OCI-LY1 (cell line): ENCODE measurements at regions not wholly inside any gene's neighbourhood (a gene's known extent, or its start where the extent isn't known, plus 50 kb on each side); places are given as distances from the start of the nearest gene placed in this dataset.

Experiments
- EZH2 ChIP-seq: fragments of 200-600 bp; sonication (generic), shearing (Covaris generic); IDR thresholded peaks from 2 replicates; pipeline ENCODE4 v1.8.0; 2017; ENCODE audit warnings: borderline replicate concordance, mixed run types, mild to moderate bottlenecking, antibody characterized with exemption, low read length, moderate library complexity, mixed read lengths
- TF ChIP-seq, protein P1 (sequence below): fragments of 200-600 bp; sonication (generic), shearing (Covaris generic); IDR thresholded peaks from 2 replicates; pipeline ENCODE4 v1.5.1; 2017; ENCODE audit warnings: mild to moderate bottlenecking, antibody characterized with exemption, low read length, moderate library complexity, mixed read lengths

DNA sequence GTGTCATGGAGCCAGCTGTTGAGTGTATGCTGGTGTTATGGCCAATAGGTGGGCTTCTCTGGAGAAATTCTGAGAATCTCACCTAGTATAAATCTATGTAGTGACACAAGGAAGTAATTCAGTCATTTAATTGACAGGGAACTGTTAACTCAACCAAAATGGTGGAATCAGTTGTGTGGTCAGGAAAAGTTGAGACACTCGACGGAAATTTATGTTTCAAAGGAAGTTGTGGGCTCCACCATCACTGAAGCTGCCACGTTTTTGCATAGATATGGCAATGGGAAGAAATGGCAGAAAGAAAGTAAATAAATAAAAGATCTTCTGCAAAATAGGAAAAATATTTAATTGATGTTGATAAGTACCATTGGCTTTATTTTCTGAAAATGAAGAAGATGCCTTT, 84.5 kb downstream of the ATP6V1G3 start:
- no peak for TF ChIP-seq EZH2
- TF ChIP-seq, protein P1, sequence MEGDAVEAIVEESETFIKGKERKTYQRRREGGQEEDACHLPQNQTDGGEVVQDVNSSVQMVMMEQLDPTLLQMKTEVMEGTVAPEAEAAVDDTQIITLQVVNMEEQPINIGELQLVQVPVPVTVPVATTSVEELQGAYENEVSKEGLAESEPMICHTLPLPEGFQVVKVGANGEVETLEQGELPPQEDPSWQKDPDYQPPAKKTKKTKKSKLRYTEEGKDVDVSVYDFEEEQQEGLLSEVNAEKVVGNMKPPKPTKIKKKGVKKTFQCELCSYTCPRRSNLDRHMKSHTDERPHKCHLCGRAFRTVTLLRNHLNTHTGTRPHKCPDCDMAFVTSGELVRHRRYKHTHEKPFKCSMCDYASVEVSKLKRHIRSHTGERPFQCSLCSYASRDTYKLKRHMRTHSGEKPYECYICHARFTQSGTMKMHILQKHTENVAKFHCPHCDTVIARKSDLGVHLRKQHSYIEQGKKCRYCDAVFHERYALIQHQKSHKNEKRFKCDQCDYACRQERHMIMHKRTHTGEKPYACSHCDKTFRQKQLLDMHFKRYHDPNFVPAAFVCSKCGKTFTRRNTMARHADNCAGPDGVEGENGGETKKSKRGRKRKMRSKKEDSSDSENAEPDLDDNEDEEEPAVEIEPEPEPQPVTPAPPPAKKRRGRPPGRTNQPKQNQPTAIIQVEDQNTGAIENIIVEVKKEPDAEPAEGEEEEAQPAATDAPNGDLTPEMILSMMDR: no peak
